CD14-positive monocyte (primary cell): ENCODE measurements at regions not wholly inside any gene's neighbourhood (a gene's known extent, or its start where the extent isn't known, plus 50 kb on each side); places are given as distances from the start of the nearest gene placed in this dataset.

Experiments
- DNase-seq, 3 donors: peaks; one replicate each; pipeline ENCODE4 v3.0.0-alpha.2; 2011 to 2022
- H2AFZ ChIP-seq: 2 replicates; pipeline ENCODE4 v1.6.0; 2012; ENCODE audit warnings: mild to moderate bottlenecking, low read depth, low read length, inconsistent platforms; ENCODE audit not compliant: insufficient read depth, poor library complexity, severe bottlenecking
- H3K27ac ChIP-seq, 2 donors: 1 replicate in 1 of 2; 2 replicates in 1 of 2; pipeline ENCODE4 v1.5.1; 2012 to 2013; ENCODE audit warnings: low read length in 2 of 2, control low read depth in 1 of 2, inconsistent platforms in 1 of 2, low read depth in 1 of 2, mild to moderate bottlenecking in 1 of 2
- H3K27me3 ChIP-seq, 2 donors: one replicate each; pipeline versions ENCODE4 v1.6.0 to v1.6.1; 2011 to 2013; ENCODE audit warnings: low read length in 2 of 2; ENCODE audit not compliant: control insufficient read depth in 2 of 2, insufficient read depth in 2 of 2
- H3K36me3 ChIP-seq, 2 donors: replicated peaks in 1 of 2; 1 replicate in 1 of 2; 2 replicates in 1 of 2; pipeline versions ENCODE4 v1.5.1 to v1.6.1; 2012 to 2013; ENCODE audit warnings: low read length in 2 of 2, control low read depth in 1 of 2, inconsistent platforms in 1 of 2, mild to moderate bottlenecking in 1 of 2; ENCODE audit not compliant: insufficient read depth in 2 of 2, control insufficient read depth in 1 of 2
- H3K4me1 ChIP-seq, 2 donors: 1 replicate in 1 of 2; 2 replicates in 1 of 2; pipeline versions ENCODE4 v1.5.1 to v1.6.1; 2012 to 2013; ENCODE audit warnings: low read length in 2 of 2, control low read depth in 1 of 2, inconsistent platforms in 1 of 2, mild to moderate bottlenecking in 1 of 2, moderate library complexity in 1 of 2; ENCODE audit not compliant: insufficient read depth in 2 of 2, control insufficient read depth in 1 of 2
- H3K4me2 ChIP-seq: replicated peaks from 2 replicates; pipeline ENCODE3; 2012; ENCODE audit warnings: low read length, moderate library complexity, mild to moderate bottlenecking; ENCODE audit not compliant: poor library complexity, severe bottlenecking; ENCODE audit errors: extremely low read depth
- H3K4me3 ChIP-seq, 3 experiments: fragments of 200-600 bp in 1 of 3; sonication (generic) in 1 of 3; replicated peaks in 1 of 3; 1 replicate in 2 of 3; 2 replicates in 1 of 3; pipeline ENCODE4 v1.5.1; 2011 to 2013; ENCODE audit warnings: low read length in 3 of 3, mild to moderate bottlenecking in 3 of 3, control low read depth in 2 of 3, low read depth in 2 of 3, inconsistent platforms in 1 of 3, moderate library complexity in 1 of 3
- H3K79me2 ChIP-seq: 2 replicates; pipeline ENCODE4 v1.6.0; 2012; ENCODE audit warnings: mild to moderate bottlenecking, control low read depth, inconsistent platforms, low read length, moderate library complexity; ENCODE audit not compliant: insufficient read depth
- H3K9ac ChIP-seq: 2 replicates; pipeline ENCODE4 v1.6.0; 2017; ENCODE audit warnings: low read length, mild to moderate bottlenecking; ENCODE audit not compliant: insufficient read depth, poor library complexity, severe bottlenecking
- H3K9me3 ChIP-seq, 2 donors: replicated peaks in 1 of 2; 1 replicate in 1 of 2; 2 replicates in 1 of 2; pipeline versions ENCODE4 v1.5.1 to v1.6.1; 2012 to 2013; ENCODE audit warnings: low read length in 2 of 2, control low read depth in 1 of 2; ENCODE audit not compliant: control insufficient read depth in 1 of 2, insufficient read depth in 1 of 2
- H4K20me1 ChIP-seq: 2 replicates; pipeline ENCODE4 v1.6.0; 2012; ENCODE audit warnings: mild to moderate bottlenecking, low read length, control low read depth, moderate library complexity; ENCODE audit not compliant: insufficient read depth
- H3K27ac Mint-ChIP-seq, 7 donors: one replicate each; pipeline ENCODE4 v1.8.0; 2020; ENCODE audit warnings: mild to moderate bottlenecking in 7 of 7, mixed read lengths in 7 of 7, moderate library complexity in 6 of 7, inconsistent platforms in 2 of 7
- H3K27me3 Mint-ChIP-seq, 3 donors: one replicate each; pipeline ENCODE4 v1.8.0; 2021 to 2022; ENCODE audit warnings: low read depth in 3 of 3, mild to moderate bottlenecking in 3 of 3, mixed read lengths in 3 of 3, moderate library complexity in 3 of 3, inconsistent platforms in 1 of 3
- H3K36me3 Mint-ChIP-seq, 2 donors: one replicate each; pipeline ENCODE4 v1.8.0; 2020; ENCODE audit warnings: mixed read lengths in 2 of 2, inconsistent platforms in 1 of 2, mild to moderate bottlenecking in 1 of 2
- H3K4me1 Mint-ChIP-seq: one replicate; pipeline ENCODE4 v1.8.0; 2020; ENCODE audit warnings: mild to moderate bottlenecking, mixed read lengths
- H3K4me3 Mint-ChIP-seq, 2 donors: one replicate each; pipeline ENCODE4 v1.8.0; 2020; ENCODE audit warnings: mild to moderate bottlenecking in 2 of 2, mixed read lengths in 2 of 2, moderate library complexity in 1 of 2
- H3K9me3 Mint-ChIP-seq, 7 donors: one replicate each; pipeline ENCODE4 v1.8.0; 2020 to 2022; ENCODE audit warnings: mixed read lengths in 7 of 7, mild to moderate bottlenecking in 6 of 7, moderate library complexity in 6 of 7, inconsistent platforms in 2 of 7
- CTCF ChIP-seq: fragments of 200-600 bp; IDR thresholded peaks from one replicate; pipeline ENCODE4 v1.8.0; 2022; ENCODE audit warnings: antibody characterized with exemption, mild to moderate bottlenecking
- WGBS: methylation state at CpG from one replicate; pipeline ENCODE4 v1.1.5; 2013; ENCODE audit warnings: missing lambda C conversion rate; ENCODE audit not compliant: insufficient coverage; 5-methylcytosine and 5-hydroxymethylcytosine counted together
- intact Hi-C, 2 donors: fragments of 100-400 bp; cut with micrococcal nuclease; formaldehyde crosslinking; loops; one replicate each; pipeline versions ENCODE4 v1.15.0 to v1.15.1; 2023

GRCh38 chr14:55743551-55743950, 163.5 kb downstream of the KTN1 start:
- H3K9me3 ChIP-seq: no peaks in the 10 kb centered on the region
- no peak overlapping the region for H3K4me3 ChIP-seq
- no peaks in the 10 kb centered on the region for H4K20me1 ChIP-seq
- no peaks in the 10 kb centered on the region for H3K4me1 ChIP-seq
- Mint-ChIP-seq H3K36me3 (no peaks in the 10 kb centered on the region), H3K9me3 (peaks cover 0 to 3% (median 0%) of the 10 kb centered on the region in 7 donors), H3K4me1 (no peaks in the 10 kb centered on the region), H3K4me3 (no peak overlapping the region), H3K27me3 (peaks cover 0 to 6% (median 3%) of the 10 kb centered on the region in 3 donors), H3K27ac (no peak overlapping the region)
- H2AFZ ChIP-seq: no peak overlapping the region
- 100% methylated on average over 4 of the region's 6 CpGs for WGBS
- TF ChIP-seq CTCF: no peak
- no peaks in the 10 kb centered on the region for H3K79me2 ChIP-seq
- no peaks in the 10 kb centered on the region for H3K27me3 ChIP-seq
- no peak overlapping the region for H3K9ac ChIP-seq
- no peaks in the 10 kb centered on the region for H3K36me3 ChIP-seq
- intact Hi-C loops: no loop called here
- H3K27ac ChIP-seq: no peak overlapping the region
- no peak for DNase-seq
- H3K4me2 ChIP-seq: no peak overlapping the region

- no peaks in the 10 kb centered on the region for H3K36me3 ChIP-seq
- Mint-ChIP-seq H3K27me3 (peaks cover 0 to 6% (median 3%) of the 10 kb centered on the region in 3 donors), H3K36me3 (no peaks in the 10 kb centered on the region), H3K4me3 (no peak overlapping the region), H3K27ac (no peak overlapping the region), H3K9me3 (peaks cover 0 to 3% (median 0%) of the 10 kb centered on the region in 7 donors), H3K4me1 (no peaks in the 10 kb centered on the region)
- H3K9ac ChIP-seq: no peak overlapping the region
- no peak overlapping the region for H2AFZ ChIP-seq
- 100% methylated on average over 1 of the region's 4 CpGs for WGBS
- TF ChIP-seq CTCF: no peak
- no peaks in the 10 kb centered on the region for H3K79me2 ChIP-seq
- no peaks in the 10 kb centered on the region for H4K20me1 ChIP-seq
- intact Hi-C loops: no loop called here
- no peaks in the 10 kb centered on the region for H3K27me3 ChIP-seq
- H3K4me3 ChIP-seq: no peak overlapping the region
- H3K4me1 ChIP-seq: no peaks in the 10 kb centered on the region
- H3K27ac ChIP-seq: no peak overlapping the region
- no peak for DNase-seq
- H3K9me3 ChIP-seq: no peaks in the 10 kb centered on the region
- H3K4me2 ChIP-seq: no peak overlapping the region
These were observed 164.3 kb downstream of the KTN1 start for GRCh38 chr14:55744321-55744720.
